ENCODE measurements at regions not wholly inside any gene's neighbourhood (a gene's known extent, or its start where the extent isn't known, plus 50 kb on each side); places are given as distances from the start of the nearest gene placed in this dataset.

- Histone ChIP-seq H3K27me3 (ENCODE audit: control insufficient read depth, insufficient read depth, low read length) (no peaks in the 10 kb centered on the region), H3K36me3 (ENCODE audit: insufficient read depth, low read length) (no peaks in the 10 kb centered on the region), H3K4me2 (ENCODE audit: low read length) (no peak overlapping the region), H3K9ac (ENCODE audit: low read depth, low read length) (peak overlapping the region; percentile 72), H3K4me1 (ENCODE audit: control insufficient read depth, insufficient read depth, low read length) (peaks cover 44% of the 10 kb centered on the region), H3K9me3 (replicated peaks; ENCODE audit: low read length) (no peaks in the 10 kb centered on the region), H3K4me3 (ENCODE audit: low read length) (no peak overlapping the region)
Observed at GRCh38 chr9:16121601-16122286, 568.9 kb downstream of the CCDC171 start.

- H3K27me3 ChIP-seq (ENCODE audit: control insufficient read depth, insufficient read depth, low read length) = no peaks in the 10 kb centered on the region
- H3K4me2 ChIP-seq (ENCODE audit: low read length) = no peak overlapping the region
- no peak overlapping the region for H3K4me3 ChIP-seq (ENCODE audit: low read length)
- H3K4me1 ChIP-seq (ENCODE audit: control insufficient read depth, insufficient read depth, low read length) = peaks cover 25% of the 10 kb centered on the region
- H3K9ac ChIP-seq (ENCODE audit: low read depth, low read length) = no peak overlapping the region
- H3K9me3 ChIP-seq (replicated peaks; ENCODE audit: low read length) = no peaks in the 10 kb centered on the region
- H3K36me3 ChIP-seq (ENCODE audit: insufficient read depth, low read length) = no peaks in the 10 kb centered on the region
Observed at GRCh38 chr9:16125629-16126028, 572.8 kb downstream of the CCDC171 start.

GRCh38 chr9:16126042-16126441 is 573.2 kb downstream of the CCDC171 start:
- Histone ChIP-seq H3K27me3 (ENCODE audit: control insufficient read depth, insufficient read depth, low read length) (no peaks in the 10 kb centered on the region), H3K36me3 (ENCODE audit: insufficient read depth, low read length) (no peaks in the 10 kb centered on the region), H3K4me2 (ENCODE audit: low read length) (peak overlapping the region; percentile 10), H3K9ac (ENCODE audit: low read depth, low read length) (no peak overlapping the region), H3K4me1 (ENCODE audit: control insufficient read depth, insufficient read depth, low read length) (peaks cover 21% of the 10 kb centered on the region), H3K9me3 (replicated peaks; ENCODE audit: low read length) (no peaks in the 10 kb centered on the region), H3K4me3 (ENCODE audit: low read length) (no peak overlapping the region)

- no peaks in the 10 kb centered on the region for H3K9me3 ChIP-seq (replicated peaks; ENCODE audit: low read length)
- no peak overlapping the region for H3K4me2 ChIP-seq (ENCODE audit: low read length)
- peaks cover 10% of the 10 kb centered on the region for H3K4me1 ChIP-seq (ENCODE audit: control insufficient read depth, insufficient read depth, low read length)
- H3K36me3 ChIP-seq (ENCODE audit: insufficient read depth, low read length) = no peaks in the 10 kb centered on the region
- H3K4me3 ChIP-seq (ENCODE audit: low read length) = no peak overlapping the region
- no peaks in the 10 kb centered on the region for H3K27me3 ChIP-seq (ENCODE audit: control insufficient read depth, insufficient read depth, low read length)
- H3K9ac ChIP-seq (ENCODE audit: low read depth, low read length) = no peak overlapping the region
Observed at GRCh38 chr9:16128003-16128402, 575.2 kb downstream of the CCDC171 start.

GRCh38 chr9:16131264-16131663 is 578.4 kb downstream of the CCDC171 start:
- H3K9me3 ChIP-seq (replicated peaks; ENCODE audit: low read length) = no peaks in the 10 kb centered on the region

GRCh38 chr9:16132513-16132912 is 579.7 kb downstream of the CCDC171 start:
- Histone ChIP-seq H3K9me3 (replicated peaks; ENCODE audit: low read length) (no peaks in the 10 kb centered on the region), H3K27me3 (ENCODE audit: control insufficient read depth, insufficient read depth, low read length) (no peaks in the 10 kb centered on the region), H3K4me2 (ENCODE audit: low read length) (no peak overlapping the region), H3K4me3 (ENCODE audit: low read length) (no peak overlapping the region), H3K4me1 (ENCODE audit: control insufficient read depth, insufficient read depth, low read length) (peaks cover 20% of the 10 kb centered on the region), H3K36me3 (ENCODE audit: insufficient read depth, low read length) (no peaks in the 10 kb centered on the region), H3K9ac (ENCODE audit: low read depth, low read length) (no peak overlapping the region)

More at GRCh38 chr9:16131264-16131663, 578.4 kb downstream of the CCDC171 start:
- Histone ChIP-seq H3K4me3 (ENCODE audit: low read length) (no peak overlapping the region), H3K27me3 (ENCODE audit: control insufficient read depth, insufficient read depth, low read length) (no peaks in the 10 kb centered on the region), H3K9ac (ENCODE audit: low read depth, low read length) (no peak overlapping the region), H3K36me3 (ENCODE audit: insufficient read depth, low read length) (no peaks in the 10 kb centered on the region), H3K4me1 (ENCODE audit: control insufficient read depth, insufficient read depth, low read length) (peaks cover 11% of the 10 kb centered on the region), H3K4me2 (ENCODE audit: low read length) (no peak overlapping the region)

GRCh38 chr9:16133032-16133431 is 580.2 kb downstream of the CCDC171 start:
- H3K4me2 ChIP-seq (ENCODE audit: low read length) = no peak overlapping the region
- no peak overlapping the region for H3K9ac ChIP-seq (ENCODE audit: low read depth, low read length)
- H3K4me3 ChIP-seq (ENCODE audit: low read length) = no peak overlapping the region
- no peaks in the 10 kb centered on the region for H3K36me3 ChIP-seq (ENCODE audit: insufficient read depth, low read length)
- peaks cover 25% of the 10 kb centered on the region for H3K4me1 ChIP-seq (ENCODE audit: control insufficient read depth, insufficient read depth, low read length)
- H3K27me3 ChIP-seq (ENCODE audit: control insufficient read depth, insufficient read depth, low read length) = no peaks in the 10 kb centered on the region
- H3K9me3 ChIP-seq (replicated peaks; ENCODE audit: low read length) = no peaks in the 10 kb centered on the region

GRCh38 chr9:16133556-16134227 is 580.8 kb downstream of the CCDC171 start:
- no peaks in the 10 kb centered on the region for H3K27me3 ChIP-seq (ENCODE audit: control insufficient read depth, insufficient read depth, low read length)
- H3K4me3 ChIP-seq (ENCODE audit: low read length) = no peak overlapping the region
- H3K36me3 ChIP-seq (ENCODE audit: insufficient read depth, low read length) = no peaks in the 10 kb centered on the region
- H3K9ac ChIP-seq (ENCODE audit: low read depth, low read length) = no peak overlapping the region
- H3K4me1 ChIP-seq (ENCODE audit: control insufficient read depth, insufficient read depth, low read length) = peaks cover 31% of the 10 kb centered on the region
- no peaks in the 10 kb centered on the region for H3K9me3 ChIP-seq (replicated peaks; ENCODE audit: low read length)
- no peak overlapping the region for H3K4me2 ChIP-seq (ENCODE audit: low read length)

GRCh38 chr9:16134351-16134750 is 581.5 kb downstream of the CCDC171 start:
- H3K9ac ChIP-seq (ENCODE audit: low read depth, low read length) = no peak overlapping the region
- no peak overlapping the region for H3K4me2 ChIP-seq (ENCODE audit: low read length)
- no peak overlapping the region for H3K4me3 ChIP-seq (ENCODE audit: low read length)
- H3K36me3 ChIP-seq (ENCODE audit: insufficient read depth, low read length) = no peaks in the 10 kb centered on the region
- H3K27me3 ChIP-seq (ENCODE audit: control insufficient read depth, insufficient read depth, low read length) = no peaks in the 10 kb centered on the region
- H3K4me1 ChIP-seq (ENCODE audit: control insufficient read depth, insufficient read depth, low read length) = peaks cover 38% of the 10 kb centered on the region
- H3K9me3 ChIP-seq (replicated peaks; ENCODE audit: low read length) = no peaks in the 10 kb centered on the region

GRCh38 chr9:16135968-16136367 is 583.1 kb downstream of the CCDC171 start:
- no peaks in the 10 kb centered on the region for H3K9me3 ChIP-seq (replicated peaks; ENCODE audit: low read length)
- H3K4me2 ChIP-seq (ENCODE audit: low read length) = no peak overlapping the region
- H3K4me1 ChIP-seq (ENCODE audit: control insufficient read depth, insufficient read depth, low read length) = peaks cover 53% of the 10 kb centered on the region
- no peaks in the 10 kb centered on the region for H3K27me3 ChIP-seq (ENCODE audit: control insufficient read depth, insufficient read depth, low read length)
- no peaks in the 10 kb centered on the region for H3K36me3 ChIP-seq (ENCODE audit: insufficient read depth, low read length)
- peak overlapping the region; percentile 45 for H3K9ac ChIP-seq (ENCODE audit: low read depth, low read length)
- no peak overlapping the region for H3K4me3 ChIP-seq (ENCODE audit: low read length)

GRCh38 chr9:16136451-16136850 is 583.6 kb downstream of the CCDC171 start:
- Histone ChIP-seq H3K36me3 (ENCODE audit: insufficient read depth, low read length) (no peaks in the 10 kb centered on the region), H3K4me3 (ENCODE audit: low read length) (no peak overlapping the region), H3K9ac (ENCODE audit: low read depth, low read length) (peak overlapping the region; percentile 45), H3K4me1 (ENCODE audit: control insufficient read depth, insufficient read depth, low read length) (peaks cover 53% of the 10 kb centered on the region), H3K9me3 (replicated peaks; ENCODE audit: low read length) (no peaks in the 10 kb centered on the region), H3K4me2 (ENCODE audit: low read length) (peak overlapping the region; percentile 3), H3K27me3 (ENCODE audit: control insufficient read depth, insufficient read depth, low read length) (no peaks in the 10 kb centered on the region)

GRCh38 chr9:16136961-16137360 is 584.1 kb downstream of the CCDC171 start:
- Histone ChIP-seq H3K4me3 (ENCODE audit: low read length) (no peak overlapping the region), H3K36me3 (ENCODE audit: insufficient read depth, low read length) (no peaks in the 10 kb centered on the region), H3K9ac (ENCODE audit: low read depth, low read length) (peak overlapping the region; percentile 45), H3K27me3 (ENCODE audit: control insufficient read depth, insufficient read depth, low read length) (no peaks in the 10 kb centered on the region), H3K4me2 (ENCODE audit: low read length) (peak overlapping the region; percentile 3), H3K9me3 (replicated peaks; ENCODE audit: low read length) (no peaks in the 10 kb centered on the region), H3K4me1 (ENCODE audit: control insufficient read depth, insufficient read depth, low read length) (peaks cover 53% of the 10 kb centered on the region)
